ENCODE measurements at regions not wholly inside any gene's neighbourhood (a gene's known extent, or its start where the extent isn't known, plus 50 kb on each side); places are given as distances from the start of the nearest gene placed in this dataset.

DNA sequence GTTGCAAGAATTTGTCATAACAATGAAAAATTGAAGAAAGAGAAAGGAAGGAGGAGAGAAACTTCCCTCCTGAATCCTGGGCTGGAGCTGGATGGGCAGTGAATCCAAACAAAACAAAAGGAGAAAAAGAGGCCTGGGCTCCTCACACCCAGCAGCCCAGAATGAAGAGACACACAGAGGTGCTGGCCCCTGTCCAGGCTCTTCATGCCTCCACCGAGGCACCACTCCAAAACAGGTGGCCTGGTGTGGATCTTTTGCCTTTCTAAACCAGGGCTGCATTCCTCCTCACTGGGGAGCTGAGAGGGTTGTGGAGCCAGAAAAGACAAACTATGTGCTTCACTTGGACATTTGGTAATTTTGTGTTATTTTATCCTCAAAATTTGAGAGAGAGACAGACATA lies 76.0 kb downstream of the FAM124B start:
- DNase-seq (ENCODE audit: low read depth in 2 of 2) = no peak

DNA sequence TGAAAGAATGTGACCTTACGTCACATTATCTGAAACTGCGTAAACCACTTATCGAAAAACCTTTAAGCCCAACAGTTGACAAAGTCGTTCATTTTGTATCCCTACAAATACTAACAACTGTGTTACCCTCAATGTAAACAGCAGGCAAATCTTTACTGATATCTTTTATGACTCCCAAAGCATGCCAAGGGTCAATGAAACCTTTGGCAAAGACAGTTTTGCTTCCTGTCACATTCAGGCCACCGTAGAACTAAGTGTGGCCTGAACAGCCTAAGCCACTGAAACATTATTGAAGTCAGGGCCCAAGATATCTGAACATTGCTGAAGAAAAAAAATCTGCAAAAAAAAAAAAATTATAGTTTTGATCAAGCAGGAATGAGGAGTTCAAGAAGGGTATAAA lies 77.3 kb downstream of the FAM124B start:
- no peak for DNase-seq (ENCODE audit: low read depth in 2 of 2)

DNA sequence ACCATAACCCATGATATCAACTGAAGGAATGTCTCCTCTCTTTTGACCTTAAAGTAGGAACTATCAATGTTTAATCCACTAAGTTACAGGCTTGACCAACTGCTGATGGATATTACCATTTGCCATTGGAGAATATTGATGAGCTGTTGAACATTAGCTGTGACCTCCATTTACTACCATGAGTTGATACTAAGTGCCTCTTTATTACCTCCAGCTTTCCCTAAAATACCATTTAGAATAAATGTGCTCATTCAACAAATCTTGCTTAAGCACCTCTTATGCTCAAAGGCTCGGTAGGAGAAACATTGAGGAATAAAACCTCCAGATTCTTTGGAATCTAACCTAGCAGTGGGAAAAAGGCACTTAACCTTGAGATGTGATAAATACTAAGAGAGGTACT lies 81.2 kb downstream of the FAM124B start:
- DNase-seq (ENCODE audit: low read depth in 2 of 2) = no peak

DNA sequence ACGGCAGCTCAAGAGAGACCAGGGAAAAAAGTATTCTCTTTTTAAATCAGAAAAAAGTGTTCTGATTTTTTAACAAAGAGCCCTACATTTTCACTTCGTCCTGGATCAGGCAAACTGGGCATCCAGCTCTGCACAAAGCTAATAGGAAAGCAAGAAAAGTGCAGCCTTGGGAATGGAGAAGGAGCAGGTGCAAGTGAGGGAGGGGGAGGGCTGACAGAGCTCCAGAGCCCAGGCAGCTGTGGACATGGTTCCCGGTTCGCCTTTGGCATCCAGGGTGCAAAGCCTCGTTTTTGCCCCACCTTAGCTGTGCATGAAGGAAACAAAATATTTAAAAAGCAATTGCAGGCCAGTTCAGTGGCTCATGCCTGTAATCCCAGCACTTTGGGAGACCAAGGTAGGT lies 82.2 kb downstream of the FAM124B start:
- no peak for DNase-seq (ENCODE audit: low read depth in 2 of 2)

DNA sequence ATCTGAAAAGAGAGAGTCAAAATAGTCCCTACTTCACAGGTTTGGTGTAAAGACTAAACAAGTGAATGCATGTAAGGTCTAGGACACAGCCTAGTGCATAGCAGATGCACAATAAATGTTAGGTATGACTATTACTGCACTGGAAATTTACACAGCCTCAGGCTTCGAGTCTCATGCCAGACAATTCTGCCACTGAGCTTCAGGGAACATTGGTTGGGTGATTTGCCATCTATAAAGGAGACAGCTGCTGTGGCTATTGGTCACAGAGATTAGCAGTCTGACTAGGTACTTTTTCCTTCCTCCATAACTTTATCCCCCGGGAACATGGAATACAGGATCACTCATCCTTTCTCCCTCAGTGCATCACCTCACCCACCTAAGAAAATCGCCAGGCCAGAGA lies 89.2 kb downstream of the FAM124B start:
- no peak for DNase-seq (ENCODE audit: low read depth in 2 of 2)

DNA sequence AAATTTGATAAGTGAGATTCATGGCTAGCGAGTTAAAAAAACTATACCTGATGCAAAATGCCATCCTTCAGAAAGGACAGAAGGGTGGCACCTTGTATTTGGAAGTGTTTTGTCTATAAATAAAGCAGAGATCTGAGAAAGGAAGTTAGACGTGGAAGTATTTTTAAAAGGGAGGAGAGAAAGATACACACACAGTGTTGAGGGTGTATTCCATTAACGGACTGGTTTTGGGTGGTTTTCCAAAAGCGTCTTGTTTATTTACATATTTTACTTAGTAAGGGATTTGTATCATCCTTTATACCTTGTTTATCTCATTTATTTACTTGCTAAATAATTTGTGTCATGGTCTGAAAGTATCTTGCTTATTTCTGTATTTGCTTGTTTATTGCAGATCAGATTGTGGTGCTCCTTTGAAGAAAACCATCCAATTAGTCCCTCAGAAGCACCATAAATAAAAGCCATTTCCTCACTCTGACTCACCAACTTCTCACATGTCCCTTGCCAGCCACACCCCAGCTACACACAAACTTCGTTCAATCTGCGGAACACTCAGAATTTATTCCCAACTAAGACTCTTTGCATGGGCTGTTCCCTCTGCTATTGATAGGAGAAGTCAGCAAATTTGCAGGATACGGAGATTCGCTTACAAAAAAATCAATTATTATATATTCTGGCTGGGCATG lies 90.8 kb downstream of the FAM124B start:
- no peak for DNase-seq (ENCODE audit: low read depth in 2 of 2)

DNA sequence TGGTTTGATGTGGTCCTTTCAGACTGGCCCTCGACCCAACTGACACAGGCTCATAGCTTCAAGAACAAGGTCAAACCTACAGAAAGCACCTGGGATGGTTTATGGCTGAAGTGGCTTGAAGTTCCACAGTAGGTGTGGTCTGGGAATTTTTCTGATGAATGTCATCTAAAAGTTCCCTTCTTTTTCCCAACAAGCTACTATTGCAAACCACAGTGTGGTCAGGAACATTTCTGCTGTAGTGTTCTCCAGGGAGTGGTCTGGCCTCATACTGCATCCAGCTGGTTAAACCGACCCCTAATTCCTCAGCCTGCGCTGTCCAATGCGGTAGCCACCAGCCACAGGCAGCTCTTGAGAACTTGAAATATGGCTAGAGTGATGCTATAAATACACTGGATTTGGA lies 92.7 kb downstream of the FAM124B start:
- no peak for DNase-seq (ENCODE audit: low read depth in 2 of 2)

DNA sequence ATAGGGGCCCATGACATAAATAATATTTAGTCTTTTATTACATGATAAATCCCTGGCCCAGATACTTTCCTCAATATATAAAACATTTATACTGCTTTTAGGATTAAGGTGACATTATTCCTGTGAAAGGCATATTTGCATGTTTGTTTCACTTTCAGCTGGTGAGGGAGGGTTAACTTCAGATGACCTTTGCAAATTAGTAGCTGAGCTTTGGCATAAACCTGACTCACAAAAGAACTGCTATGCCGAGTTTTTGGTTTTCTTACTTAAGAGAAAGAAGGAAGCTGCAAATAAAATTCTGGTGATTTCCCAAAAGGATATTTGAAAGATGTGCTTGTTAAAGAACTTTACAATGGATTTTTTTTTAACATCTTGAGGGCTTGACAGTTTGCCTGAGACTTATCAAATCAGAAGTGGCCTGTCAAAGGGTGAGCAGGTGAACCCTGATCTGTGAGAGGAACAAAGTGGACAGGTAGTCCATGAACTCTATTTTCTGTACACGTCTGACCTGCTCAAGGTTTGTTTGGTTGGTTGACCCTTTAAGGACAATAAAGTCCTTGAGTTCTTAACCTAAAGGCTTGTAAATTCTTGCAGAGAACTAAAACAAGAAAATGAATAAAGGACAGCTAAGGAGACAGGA lies 93.5 kb downstream of the FAM124B start:
- DNase-seq (ENCODE audit: low read depth in 2 of 2) = no peak

DNA sequence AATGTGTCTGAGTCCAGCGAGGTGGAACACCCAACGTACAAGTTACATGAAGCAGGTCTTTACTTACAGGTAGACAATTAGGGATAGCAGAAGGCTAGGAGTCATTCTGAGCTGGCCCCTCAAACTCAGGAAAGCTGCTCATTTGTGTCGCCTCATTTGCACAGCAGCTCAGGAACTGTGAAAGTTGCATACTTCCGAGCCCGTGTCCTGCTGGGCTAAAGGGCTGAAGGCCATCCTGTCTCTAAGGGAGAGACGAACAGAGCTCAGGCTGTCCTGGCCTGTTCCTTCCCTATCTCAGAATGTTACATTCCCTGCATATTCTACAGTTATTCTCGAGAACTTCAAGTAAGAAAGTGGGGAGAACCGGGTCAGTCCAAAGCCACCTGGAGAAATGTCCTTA lies 99.0 kb downstream of the FAM124B start:
- no peak for DNase-seq (ENCODE audit: low read depth in 2 of 2)

DNA sequence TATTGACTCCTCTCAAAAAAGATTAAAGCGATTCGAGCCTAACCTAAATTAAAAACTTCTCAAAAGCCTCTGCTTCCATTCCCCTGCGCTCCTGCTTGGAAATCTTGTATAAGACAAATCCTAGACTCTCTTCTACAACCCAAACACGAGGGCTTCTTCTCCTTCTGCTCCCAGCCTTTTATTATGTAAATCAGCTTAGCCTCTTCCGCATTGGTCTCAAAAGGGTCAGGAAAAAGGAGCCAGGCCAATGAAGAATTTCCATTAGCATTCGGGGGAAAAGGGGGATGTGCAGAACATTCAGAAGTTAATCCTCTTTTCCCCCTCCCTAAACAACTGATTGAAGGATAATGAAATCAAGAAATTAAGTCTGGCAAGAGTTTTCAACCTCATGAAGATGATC lies 107.9 kb downstream of the FAM124B start:
- no peak for DNase-seq (ENCODE audit: low read depth in 2 of 2)

DNA sequence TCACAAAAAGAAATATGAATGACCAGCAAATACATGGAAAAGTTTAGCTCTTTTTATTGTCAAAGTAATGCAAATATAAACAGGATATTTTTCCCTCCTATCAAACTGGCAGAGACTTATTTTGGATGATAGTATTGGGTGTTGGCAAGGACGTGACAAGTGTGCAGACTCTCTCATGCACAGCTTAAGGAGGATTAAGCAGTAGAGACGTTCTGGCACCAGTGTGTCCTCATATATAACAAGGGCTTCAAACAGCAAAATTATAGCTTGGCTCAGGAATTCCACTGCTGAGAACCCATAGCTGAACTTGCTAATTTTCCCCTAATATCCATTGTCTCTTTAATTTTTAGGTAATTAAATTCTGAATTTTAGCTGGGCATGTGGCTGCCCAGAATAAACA lies 114.4 kb downstream of the FAM124B start:
- no peak for DNase-seq (ENCODE audit: low read depth in 2 of 2)

DNA sequence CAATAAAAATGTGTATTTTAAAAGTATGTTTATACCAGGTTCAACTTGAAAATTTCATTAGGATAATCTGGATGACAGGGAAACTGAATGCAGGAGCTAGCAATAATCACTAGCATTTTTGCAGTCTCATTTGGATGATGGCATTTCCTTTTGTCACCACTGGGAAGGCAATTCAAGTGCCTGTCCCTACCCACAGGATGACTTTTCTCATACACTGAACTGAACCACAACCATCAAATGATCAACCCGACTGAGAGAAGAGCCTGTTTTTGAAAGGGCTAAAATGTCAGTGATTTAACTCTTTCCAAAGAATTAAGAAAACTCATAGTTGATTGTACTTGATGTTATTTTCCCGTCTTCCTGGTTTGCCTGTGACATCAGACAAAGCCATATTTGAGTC lies 115.0 kb downstream of the FAM124B start:
- no peak for DNase-seq (ENCODE audit: low read depth in 2 of 2)

DNA sequence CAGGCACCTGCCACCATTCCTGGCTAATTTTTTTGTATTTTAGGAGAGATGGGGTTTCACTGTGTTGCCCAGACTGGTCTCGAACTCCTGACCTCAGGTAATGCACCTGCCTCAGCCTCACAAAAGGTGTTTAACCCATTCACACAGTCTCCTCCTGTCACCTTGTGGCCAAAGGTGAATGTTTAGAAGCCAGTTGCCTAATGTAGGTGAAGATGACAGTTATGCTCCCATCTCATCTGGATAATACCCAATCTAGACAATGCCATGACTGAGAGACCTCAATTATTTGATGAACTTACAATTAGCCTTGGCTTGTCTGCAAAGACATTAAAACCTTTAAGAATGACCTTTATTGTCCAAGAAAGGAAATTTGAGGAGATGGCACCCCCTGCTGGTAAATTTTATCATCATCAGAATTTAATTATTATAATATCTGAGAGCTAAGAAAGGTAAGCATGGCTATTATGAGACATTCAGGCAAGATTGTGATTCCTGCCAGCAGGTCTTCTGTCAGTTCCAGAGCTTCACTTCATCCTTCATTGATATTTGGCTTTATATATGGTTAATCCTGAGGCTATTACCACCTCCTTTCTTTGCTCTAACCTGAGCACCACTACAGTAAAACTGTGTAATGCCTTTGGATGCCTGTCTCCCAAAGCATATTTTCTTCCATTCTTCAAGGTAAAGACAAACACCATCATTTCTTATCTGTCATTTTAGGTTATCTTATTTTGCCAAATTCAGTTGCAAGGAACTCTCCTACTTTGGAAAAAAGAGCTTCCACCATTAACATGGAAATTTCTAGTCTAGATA lies 117.6 kb downstream of the FAM124B start:
- DNase-seq (ENCODE audit: low read depth in 2 of 2) = peak in 1 of 2 donors; percentile 45

DNA sequence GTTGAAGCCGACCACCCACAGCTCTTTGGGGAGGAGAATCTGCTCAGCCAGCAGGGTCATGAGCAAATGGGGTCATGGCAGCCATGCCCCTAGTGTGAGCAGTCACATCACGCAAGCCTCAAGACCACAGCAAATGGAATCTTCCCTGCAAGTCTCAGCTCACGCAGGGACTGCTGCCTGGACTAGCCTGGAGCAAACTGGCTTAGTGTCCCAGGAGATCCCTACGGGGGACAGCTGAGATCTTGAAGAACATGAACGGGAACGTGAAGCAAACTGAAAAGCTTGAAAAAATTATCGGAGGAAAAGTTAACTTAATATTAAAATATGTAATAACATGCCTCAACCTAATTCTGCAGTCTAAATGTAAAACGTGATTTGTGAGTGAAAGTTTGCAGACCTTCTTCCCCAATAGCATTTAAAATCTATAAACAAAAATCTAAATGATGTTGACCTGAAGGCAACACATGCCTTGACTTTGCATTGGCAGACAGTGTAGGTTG lies 118.4 kb downstream of the FAM124B start:
- DNase-seq (ENCODE audit: low read depth in 2 of 2) = no peak

DNA sequence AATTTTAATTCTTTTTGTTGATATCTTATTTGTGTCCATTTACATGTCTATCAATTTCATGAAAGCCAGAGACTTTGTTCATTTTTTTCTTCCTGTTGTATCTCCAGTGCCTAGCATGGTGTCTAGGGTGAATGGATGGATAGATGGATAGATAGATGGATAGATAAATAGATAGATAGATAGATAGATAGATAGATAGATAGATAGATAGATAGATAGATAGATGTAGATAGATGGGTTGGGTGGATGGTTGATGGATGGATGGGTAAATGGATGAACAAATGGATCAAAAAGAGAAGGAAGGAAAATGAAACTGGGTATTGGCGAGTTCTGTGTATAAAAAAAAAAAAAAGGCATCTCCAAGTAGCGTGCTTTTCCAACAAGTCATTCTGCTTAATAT lies 120.5 kb downstream of the FAM124B start:
- no peak for DNase-seq (ENCODE audit: low read depth in 2 of 2)

DNA sequence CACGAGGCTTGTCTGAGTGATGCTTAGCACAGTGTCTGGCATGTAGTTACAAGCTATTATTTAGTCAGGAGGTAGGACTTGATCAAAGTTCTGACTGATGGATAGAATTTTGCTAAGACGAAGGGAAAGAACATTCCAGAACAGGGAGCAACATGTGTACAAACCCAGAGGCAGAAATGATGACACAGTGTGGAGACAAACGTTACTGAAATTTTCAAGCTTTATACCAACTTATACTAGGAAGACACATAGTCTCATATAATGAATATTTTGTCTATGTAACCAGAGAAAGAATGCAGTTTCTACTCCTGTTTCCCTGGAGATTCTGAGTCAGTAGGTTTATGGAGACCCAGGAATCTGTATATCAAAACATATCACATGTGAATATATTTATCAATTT lies 123.4 kb downstream of the FAM124B start:
- DNase-seq (ENCODE audit: low read depth in 2 of 2) = no peak

DNA sequence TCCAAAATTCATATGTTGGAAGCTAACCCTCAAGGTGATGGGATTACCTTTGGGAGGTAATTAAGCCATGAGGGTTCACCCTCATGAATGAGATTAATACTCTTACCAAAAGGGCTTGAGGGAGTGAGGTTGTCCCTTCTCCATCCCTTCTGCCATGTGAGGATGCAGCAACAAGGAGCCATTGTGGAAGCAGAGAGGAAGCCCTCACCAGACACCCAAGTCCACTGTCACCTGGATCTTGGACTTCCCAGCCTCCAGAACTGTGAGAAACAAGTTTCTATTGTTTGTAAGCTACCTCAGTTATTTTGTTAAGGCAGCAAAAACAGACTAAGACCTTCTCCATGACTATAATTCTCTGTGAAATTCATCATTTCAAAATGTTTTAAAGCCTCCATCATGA lies 125.7 kb downstream of the FAM124B start:
- no peak for DNase-seq (ENCODE audit: low read depth in 2 of 2)

DNA sequence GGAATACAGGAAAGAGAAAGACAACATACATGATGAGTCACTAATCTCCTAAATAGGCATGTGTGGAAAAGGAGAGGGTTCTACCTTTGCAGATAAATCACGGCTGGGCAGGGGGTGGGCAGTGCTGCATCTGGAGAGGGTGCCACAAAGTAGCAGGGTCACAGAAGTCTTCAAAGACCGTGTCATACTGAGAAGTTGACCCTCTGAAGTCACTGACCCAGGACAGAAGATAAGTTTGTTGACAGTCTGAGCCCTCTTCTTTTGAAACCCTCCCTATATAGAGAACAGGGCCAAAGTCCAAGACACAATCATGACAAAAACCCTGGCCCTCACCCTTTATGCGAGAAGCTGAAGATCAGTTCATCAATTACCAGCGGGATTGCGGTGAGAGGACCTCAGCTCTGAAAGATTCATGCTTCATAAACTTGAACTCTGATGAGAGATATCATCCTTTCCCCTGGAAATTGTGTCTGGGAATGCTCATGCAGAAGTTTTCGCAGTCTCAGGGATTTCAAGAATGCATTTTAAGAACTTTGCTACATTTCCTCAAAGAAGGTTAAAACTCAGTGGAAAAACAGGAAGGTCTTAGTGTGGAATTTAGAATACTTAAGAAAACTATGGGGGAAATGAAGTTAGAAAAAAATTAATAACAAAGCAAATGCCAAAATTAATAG lies 129.5 kb downstream of the FAM124B start:
- DNase-seq (ENCODE audit: low read depth in 2 of 2) = no peak

DNA sequence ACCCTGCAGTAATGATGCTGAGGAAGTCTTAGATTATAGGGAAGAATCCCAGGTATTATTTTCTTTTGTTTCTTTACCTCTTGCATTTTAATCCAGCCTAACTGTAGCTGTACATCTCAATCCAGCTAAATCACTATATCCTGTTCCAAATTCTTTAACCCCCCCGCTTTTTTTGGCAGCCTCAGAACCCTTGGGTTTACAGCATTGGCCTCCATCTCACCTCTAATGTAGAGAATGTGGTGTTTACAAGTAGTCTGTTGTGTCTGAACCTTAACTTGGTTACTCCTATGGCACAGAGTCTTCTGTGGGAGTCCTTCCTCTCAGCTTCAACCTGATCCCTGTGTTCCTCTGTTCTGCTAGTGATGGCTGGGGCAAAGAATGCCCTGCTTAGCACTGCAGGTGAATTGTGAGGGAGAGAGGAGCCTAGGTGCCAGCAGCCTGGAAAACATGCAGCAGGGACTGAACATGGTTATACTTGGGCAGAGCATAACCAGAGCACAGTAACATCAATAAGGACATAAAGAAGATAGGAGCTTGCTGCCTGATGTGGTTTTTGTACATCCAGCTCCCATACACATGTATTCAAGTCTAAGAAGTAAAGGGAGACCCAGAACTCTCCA lies 130.2 kb downstream of the FAM124B start:
- DNase-seq (ENCODE audit: low read depth in 2 of 2) = no peak

DNA sequence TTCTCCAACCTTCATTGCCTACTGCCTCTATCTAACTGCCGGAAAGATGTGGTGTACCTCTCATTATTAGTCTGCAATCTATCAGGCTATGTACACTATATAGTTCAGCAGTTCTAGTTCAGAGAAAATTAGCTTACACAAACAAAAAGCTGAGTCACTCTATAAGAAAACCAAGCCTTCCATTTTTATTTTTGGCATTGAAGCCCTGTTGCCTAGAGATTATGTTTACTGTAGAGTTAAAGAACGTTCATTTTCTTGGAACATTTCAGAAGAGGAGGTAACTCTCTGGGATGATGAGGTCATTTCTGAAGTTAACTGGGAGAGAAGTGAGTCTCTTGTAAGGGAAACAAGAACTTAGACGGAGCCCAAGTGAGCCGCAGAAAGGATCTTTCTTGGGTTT lies 133.5 kb downstream of the FAM124B start:
- peak in 1 of 2 donors; percentile 48 for DNase-seq (ENCODE audit: low read depth in 2 of 2)

DNA sequence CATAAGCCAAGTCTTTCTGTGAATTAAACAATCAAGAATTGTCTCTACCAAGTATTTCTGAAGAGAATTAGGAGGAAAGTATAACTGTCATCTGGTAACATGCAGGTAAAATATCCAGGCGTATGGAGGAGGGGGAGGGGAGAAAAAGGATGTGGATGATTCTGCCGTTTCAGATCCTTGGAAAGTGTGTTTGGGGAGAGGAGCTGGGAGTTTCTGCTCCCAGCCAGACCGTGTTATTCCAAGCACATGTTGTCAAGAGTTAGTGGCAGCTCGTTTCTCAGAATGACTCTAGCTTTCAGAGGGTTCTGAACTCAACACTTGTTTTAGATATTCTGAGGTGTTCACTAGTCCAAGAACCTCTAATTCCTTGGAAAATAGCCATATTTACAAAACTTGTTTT lies 137.6 kb downstream of the FAM124B start:
- DNase-seq (ENCODE audit: low read depth in 2 of 2) = no peak
